ENCODE measurements at regions not wholly inside any gene's neighbourhood (a gene's known extent, or its start where the extent isn't known, plus 50 kb on each side); places are given as distances from the start of the nearest gene placed in this dataset.
"Not testable (repeated sequence)": the region's sequence is repeated elsewhere in the genome, so short reads cannot be mapped to it uniquely, and the experiment has no call there.

DNA sequence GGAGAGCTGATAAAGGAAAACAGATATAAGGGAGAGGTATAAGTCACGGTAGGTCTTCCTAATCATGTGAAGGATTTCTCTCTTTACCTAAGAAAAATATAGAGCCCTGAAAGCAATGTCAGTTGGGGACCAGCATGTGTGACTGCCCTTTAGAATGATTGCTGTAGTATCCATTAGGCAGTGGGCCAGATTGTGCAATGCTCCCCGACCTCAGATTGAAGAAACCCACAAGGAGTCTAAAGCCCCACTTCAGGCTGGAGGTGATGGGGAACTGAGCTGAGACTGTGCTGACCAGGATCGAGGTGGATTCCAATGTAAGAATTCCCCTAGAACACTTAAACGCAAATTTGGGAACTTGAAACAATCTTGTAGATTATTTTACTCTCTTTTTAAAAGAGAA lies 614.4 kb downstream of the LIG4 start:
- no peak overlapping the region for H3K27ac Mint-ChIP-seq
- no peaks in the 10 kb centered on the region for H3K9me3 Mint-ChIP-seq
- H3K4me1 Mint-ChIP-seq: no peaks in the 10 kb centered on the region
- no peak overlapping the region for H3K4me3 Mint-ChIP-seq
- H3K36me3 Mint-ChIP-seq (ENCODE audit: low read depth): no peaks in the 10 kb centered on the region
- no peaks in the 10 kb centered on the region for H3K27me3 Mint-ChIP-seq (ENCODE audit: low read depth)
- TF ChIP-seq, protein P1, sequence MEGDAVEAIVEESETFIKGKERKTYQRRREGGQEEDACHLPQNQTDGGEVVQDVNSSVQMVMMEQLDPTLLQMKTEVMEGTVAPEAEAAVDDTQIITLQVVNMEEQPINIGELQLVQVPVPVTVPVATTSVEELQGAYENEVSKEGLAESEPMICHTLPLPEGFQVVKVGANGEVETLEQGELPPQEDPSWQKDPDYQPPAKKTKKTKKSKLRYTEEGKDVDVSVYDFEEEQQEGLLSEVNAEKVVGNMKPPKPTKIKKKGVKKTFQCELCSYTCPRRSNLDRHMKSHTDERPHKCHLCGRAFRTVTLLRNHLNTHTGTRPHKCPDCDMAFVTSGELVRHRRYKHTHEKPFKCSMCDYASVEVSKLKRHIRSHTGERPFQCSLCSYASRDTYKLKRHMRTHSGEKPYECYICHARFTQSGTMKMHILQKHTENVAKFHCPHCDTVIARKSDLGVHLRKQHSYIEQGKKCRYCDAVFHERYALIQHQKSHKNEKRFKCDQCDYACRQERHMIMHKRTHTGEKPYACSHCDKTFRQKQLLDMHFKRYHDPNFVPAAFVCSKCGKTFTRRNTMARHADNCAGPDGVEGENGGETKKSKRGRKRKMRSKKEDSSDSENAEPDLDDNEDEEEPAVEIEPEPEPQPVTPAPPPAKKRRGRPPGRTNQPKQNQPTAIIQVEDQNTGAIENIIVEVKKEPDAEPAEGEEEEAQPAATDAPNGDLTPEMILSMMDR (IDR thresholded peaks at IDR 0.05; ENCODE audit: unreplicated experiment in 3 of 3): no peak

DNA sequence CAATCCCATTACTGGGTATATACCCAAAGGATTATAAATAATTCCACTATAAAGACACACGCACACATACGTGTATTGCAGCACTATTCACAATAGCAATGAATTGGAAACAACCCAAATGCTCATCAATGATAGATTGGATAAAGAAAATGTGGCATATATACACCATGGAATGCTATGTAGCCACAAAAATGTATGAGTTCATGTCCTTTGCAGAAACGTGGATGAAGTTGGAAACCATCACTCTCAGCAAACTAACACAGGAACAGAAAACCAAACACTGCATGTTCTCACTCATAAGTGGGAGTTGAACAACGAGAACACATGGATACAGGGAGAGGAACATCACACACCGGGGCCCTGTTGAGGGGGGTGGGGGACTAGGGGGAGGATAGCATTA lies 619.0 kb downstream of the LIG4 start:
- H3K27me3 Mint-ChIP-seq (ENCODE audit: low read depth); H3K27ac Mint-ChIP-seq; H3K9me3 Mint-ChIP-seq; H3K4me3 Mint-ChIP-seq; H3K36me3 Mint-ChIP-seq (ENCODE audit: low read depth); H3K4me1 Mint-ChIP-seq: not testable (repeated sequence)

DNA sequence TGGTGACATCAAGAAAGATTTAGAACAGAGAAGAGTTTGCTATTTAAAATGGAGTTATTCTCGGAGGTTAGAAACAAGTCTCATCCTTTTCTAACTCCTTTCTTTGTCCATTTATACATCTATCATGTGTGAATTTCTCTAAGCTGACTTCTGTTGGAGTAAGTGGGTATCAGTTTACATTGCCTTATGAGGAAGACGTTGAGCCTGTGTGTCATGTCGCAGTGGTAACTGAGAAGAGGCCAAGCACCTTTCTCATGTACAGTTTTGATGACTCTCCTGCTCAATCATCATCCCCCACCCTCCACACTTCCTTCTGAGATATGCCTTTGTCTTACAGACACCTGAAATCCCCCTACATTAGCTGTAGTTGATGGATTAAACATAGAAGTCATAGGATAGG lies 624.8 kb downstream of the LIG4 start:
- Mint-ChIP-seq H3K27ac (no peak overlapping the region), H3K27me3 (ENCODE audit: low read depth) (no peaks in the 10 kb centered on the region), H3K4me1 (no peaks in the 10 kb centered on the region), H3K9me3 (no peaks in the 10 kb centered on the region), H3K36me3 (ENCODE audit: low read depth) (no peaks in the 10 kb centered on the region), H3K4me3 (no peak overlapping the region)
- TF ChIP-seq, protein P1 (IDR thresholded peaks at IDR 0.05; ENCODE audit: unreplicated experiment in 3 of 3): no peak

DNA sequence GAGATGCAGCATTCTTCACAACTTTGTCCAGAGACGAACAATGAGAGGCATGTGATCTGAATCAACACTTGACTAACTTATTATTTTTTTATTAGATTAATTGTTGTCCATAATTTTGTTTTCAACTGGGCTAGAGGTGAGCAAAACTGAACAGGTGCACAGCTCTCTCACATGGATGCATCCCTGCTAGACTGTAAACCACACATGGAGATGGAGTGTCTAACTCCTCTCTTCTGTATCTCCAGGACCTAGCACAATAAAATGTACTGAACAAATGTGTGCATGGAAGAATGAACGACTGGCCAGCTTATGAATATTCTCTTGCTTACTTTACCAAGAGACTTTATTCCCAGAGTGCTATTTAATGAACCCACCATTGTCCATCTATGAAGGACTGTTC lies 627.7 kb downstream of the LIG4 start:
- no peak overlapping the region for H3K27ac Mint-ChIP-seq
- TF ChIP-seq, protein P1 (IDR thresholded peaks at IDR 0.05; ENCODE audit: unreplicated experiment in 3 of 3): no peak
- H3K4me1 Mint-ChIP-seq: no peaks in the 10 kb centered on the region
- no peak overlapping the region for H3K4me3 Mint-ChIP-seq
- H3K9me3 Mint-ChIP-seq: no peaks in the 10 kb centered on the region
- H3K27me3 Mint-ChIP-seq (ENCODE audit: low read depth): no peaks in the 10 kb centered on the region
- no peaks in the 10 kb centered on the region for H3K36me3 Mint-ChIP-seq (ENCODE audit: low read depth)

DNA sequence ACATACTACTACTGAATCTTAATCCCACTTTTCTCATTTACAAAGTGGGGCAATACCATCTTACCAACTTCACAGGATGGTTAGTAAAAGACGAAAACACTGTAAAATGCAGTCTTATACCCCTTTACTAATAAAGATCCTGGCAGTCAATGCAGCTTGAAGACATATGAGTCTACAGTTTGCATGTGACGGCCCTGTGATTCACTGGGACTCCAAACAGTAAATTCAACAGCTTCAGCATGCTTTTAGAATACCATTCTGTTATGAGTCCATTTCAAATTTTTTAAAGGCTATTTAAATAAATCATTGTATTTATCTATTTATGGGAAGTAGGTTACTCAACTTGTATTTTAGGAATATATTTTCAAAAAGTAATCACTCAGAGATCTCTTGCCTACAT lies 629.1 kb downstream of the LIG4 start:
- Mint-ChIP-seq H3K27ac (no peak overlapping the region), H3K27me3 (ENCODE audit: low read depth) (no peaks in the 10 kb centered on the region), H3K9me3 (no peaks in the 10 kb centered on the region), H3K4me3 (no peak overlapping the region), H3K36me3 (ENCODE audit: low read depth) (no peaks in the 10 kb centered on the region), H3K4me1 (no peaks in the 10 kb centered on the region)
- TF ChIP-seq, protein P1 (IDR thresholded peaks at IDR 0.05; ENCODE audit: unreplicated experiment in 3 of 3): no peak

DNA sequence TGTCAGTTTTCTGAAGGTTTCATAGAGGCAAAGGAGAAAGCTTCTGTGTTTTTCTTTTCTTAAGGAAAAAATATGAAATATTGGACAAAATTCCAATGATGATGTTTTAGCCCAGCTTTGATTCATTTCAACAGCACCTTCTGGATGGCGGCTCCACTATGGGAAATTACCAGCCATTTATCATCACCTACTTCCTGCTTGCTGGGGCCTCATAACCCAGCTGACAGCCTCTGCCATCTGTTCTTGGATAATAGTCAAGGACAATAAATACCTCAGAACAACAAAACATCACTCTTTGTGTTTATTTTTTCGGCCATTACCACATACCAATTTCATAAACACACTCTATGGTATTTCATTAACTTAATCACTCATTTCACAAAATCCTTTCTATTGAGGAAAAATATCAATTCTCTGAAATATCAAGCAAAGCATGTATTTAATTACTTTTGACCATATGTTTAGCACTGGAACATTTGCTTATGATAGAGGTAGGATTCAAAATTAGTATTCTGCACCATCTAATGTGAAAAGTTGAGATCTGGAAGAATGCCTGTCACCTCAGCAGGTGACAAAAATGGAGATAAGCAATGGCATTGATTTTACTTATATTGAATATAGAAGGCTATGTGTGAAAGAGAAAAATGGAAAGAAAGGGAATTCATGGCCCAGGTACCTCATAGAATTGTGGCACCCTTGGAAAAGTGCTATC lies 629.7 kb downstream of the LIG4 start:
- Mint-ChIP-seq H3K36me3 (ENCODE audit: low read depth) (no peaks in the 10 kb centered on the region), H3K27me3 (ENCODE audit: low read depth) (no peaks in the 10 kb centered on the region), H3K27ac (no peak overlapping the region), H3K9me3 (no peaks in the 10 kb centered on the region), H3K4me1 (no peaks in the 10 kb centered on the region), H3K4me3 (no peak overlapping the region)
- TF ChIP-seq, protein P1 (IDR thresholded peaks at IDR 0.05; ENCODE audit: unreplicated experiment in 3 of 3): no peak
